Uterus (tissue), 2 donors: ENCODE measurements at regions not wholly inside any gene's neighbourhood (a gene's known extent, or its start where the extent isn't known, plus 50 kb on each side); places are given as distances from the start of the nearest gene placed in this dataset.

Experiments
- POLR2A ChIP-seq, 2 donors: fragments of 450-650 bp; IDR thresholded peaks; one replicate each; pipeline ENCODE4 v1.6.1; 2016; ENCODE audit warnings: antibody characterized with exemption in 2 of 2, mild to moderate bottlenecking in 1 of 2, moderate library complexity in 1 of 2
- TF ChIP-seq, protein P1 (sequence below), 4 experiments: fragments of 200-600 bp in 2 of 4; fragments of 450-650 bp in 2 of 4; sonication (generic) in 2 of 4; IDR thresholded peaks; one replicate each; pipeline ENCODE4 v1.5.1; 2016 to 2019; ENCODE audit warnings: antibody characterized with exemption in 4 of 4, mild to moderate bottlenecking in 2 of 4, moderate library complexity in 1 of 4

GRCh38 chr10:117445992-117446391 is 70.8 kb upstream of the PDZD8 start:
- no peak for TF ChIP-seq POLR2A (IDR thresholded peaks at IDR 0.05)
- TF ChIP-seq, protein P1, sequence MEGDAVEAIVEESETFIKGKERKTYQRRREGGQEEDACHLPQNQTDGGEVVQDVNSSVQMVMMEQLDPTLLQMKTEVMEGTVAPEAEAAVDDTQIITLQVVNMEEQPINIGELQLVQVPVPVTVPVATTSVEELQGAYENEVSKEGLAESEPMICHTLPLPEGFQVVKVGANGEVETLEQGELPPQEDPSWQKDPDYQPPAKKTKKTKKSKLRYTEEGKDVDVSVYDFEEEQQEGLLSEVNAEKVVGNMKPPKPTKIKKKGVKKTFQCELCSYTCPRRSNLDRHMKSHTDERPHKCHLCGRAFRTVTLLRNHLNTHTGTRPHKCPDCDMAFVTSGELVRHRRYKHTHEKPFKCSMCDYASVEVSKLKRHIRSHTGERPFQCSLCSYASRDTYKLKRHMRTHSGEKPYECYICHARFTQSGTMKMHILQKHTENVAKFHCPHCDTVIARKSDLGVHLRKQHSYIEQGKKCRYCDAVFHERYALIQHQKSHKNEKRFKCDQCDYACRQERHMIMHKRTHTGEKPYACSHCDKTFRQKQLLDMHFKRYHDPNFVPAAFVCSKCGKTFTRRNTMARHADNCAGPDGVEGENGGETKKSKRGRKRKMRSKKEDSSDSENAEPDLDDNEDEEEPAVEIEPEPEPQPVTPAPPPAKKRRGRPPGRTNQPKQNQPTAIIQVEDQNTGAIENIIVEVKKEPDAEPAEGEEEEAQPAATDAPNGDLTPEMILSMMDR (IDR thresholded peaks at IDR 0.05): no peak
